Body of pancreas (tissue), 4 donors: ENCODE measurements at regions not wholly inside any gene's neighbourhood (a gene's known extent, or its start where the extent isn't known, plus 50 kb on each side); places are given as distances from the start of the nearest gene placed in this dataset.

ENCODE experiments used
- POLR2A ChIP-seq, 3 donors: fragments of 450-650 bp; IDR thresholded peaks; one replicate each; pipeline ENCODE4 v1.6.1; 2016; ENCODE audit warnings: antibody characterized with exemption in 3 of 3, mild to moderate bottlenecking in 2 of 3
- TF ChIP-seq, protein P1 (sequence below), 7 experiments: fragments of 450-650 bp in 4 of 7; fragments of 200-600 bp in 3 of 7; sonication (generic) in 3 of 7; IDR thresholded peaks; one replicate each; pipeline ENCODE4 v1.5.1; 2016 to 2019; ENCODE audit warnings: antibody characterized with exemption in 7 of 7

- TF ChIP-seq, protein P1, sequence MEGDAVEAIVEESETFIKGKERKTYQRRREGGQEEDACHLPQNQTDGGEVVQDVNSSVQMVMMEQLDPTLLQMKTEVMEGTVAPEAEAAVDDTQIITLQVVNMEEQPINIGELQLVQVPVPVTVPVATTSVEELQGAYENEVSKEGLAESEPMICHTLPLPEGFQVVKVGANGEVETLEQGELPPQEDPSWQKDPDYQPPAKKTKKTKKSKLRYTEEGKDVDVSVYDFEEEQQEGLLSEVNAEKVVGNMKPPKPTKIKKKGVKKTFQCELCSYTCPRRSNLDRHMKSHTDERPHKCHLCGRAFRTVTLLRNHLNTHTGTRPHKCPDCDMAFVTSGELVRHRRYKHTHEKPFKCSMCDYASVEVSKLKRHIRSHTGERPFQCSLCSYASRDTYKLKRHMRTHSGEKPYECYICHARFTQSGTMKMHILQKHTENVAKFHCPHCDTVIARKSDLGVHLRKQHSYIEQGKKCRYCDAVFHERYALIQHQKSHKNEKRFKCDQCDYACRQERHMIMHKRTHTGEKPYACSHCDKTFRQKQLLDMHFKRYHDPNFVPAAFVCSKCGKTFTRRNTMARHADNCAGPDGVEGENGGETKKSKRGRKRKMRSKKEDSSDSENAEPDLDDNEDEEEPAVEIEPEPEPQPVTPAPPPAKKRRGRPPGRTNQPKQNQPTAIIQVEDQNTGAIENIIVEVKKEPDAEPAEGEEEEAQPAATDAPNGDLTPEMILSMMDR (IDR thresholded peaks at IDR 0.05), result no peak
- no peak for TF ChIP-seq POLR2A (IDR thresholded peaks at IDR 0.05)
These were observed 169.2 kb upstream of the MANEA start for GRCh38 chr6:95408111-95408510.
